SK-N-SH (cell line): ENCODE measurements at regions not wholly inside any gene's neighbourhood (a gene's known extent, or its start where the extent isn't known, plus 50 kb on each side); places are given as distances from the start of the nearest gene placed in this dataset.

ENCODE experiments used
- CTCF ChIA-PET: fragments of 300-600, 350-600 bp; formaldehyde crosslinking; extraction: SDS; loops from one replicate; lab custom pipeline; 2021; lab: Yijun Ruan, JAX
- POLR2A ChIA-PET: fragments of 350-600 bp; sonication (Branson Sonifier 250); formaldehyde crosslinking; extraction: SDS; loops from one replicate; lab custom pipeline; 2020; ENCODE audit warnings: antibody characterized with exemption, inconsistent platforms; lab: Yijun Ruan, JAX
- DNase-seq: peaks from one replicate; pipeline ENCODE4 v3.0.0; 2012
- H2AFZ ChIP-seq: fragments of 200-600 bp; sonication (generic); 2 replicates; pipeline ENCODE4 v1.8.1; 2016; ENCODE audit warnings: antibody characterized with exemption, mild to moderate bottlenecking, low read depth
- H3F3A ChIP-seq: fragments of 200-600 bp; sonication (generic); replicated peaks from 2 replicates; pipeline ENCODE3; 2016; ENCODE audit warnings: antibody characterized with exemption, mild to moderate bottlenecking; ENCODE audit not compliant: insufficient read depth
- H3K27ac ChIP-seq, 2 experiments: fragments of 200-500 bp in 1 of 2; fragments of 200-600 bp in 1 of 2; sonication (Bioruptor generic) in 1 of 2; sonication (generic), shearing (Covaris generic) in 1 of 2; 2 replicates each; pipeline versions ENCODE4 v1.5.1 to v1.6.1; 2014 to 2016; ENCODE audit warnings: low read depth in 2 of 2, inconsistent platforms in 1 of 2, low read length in 1 of 2, mild to moderate bottlenecking in 1 of 2, mixed read lengths in 1 of 2
- H3K27me3 ChIP-seq: fragments of 200-600 bp; sonication (generic), shearing (Covaris generic); 2 replicates; pipeline ENCODE4 v1.6.1; 2016; ENCODE audit warnings: mixed run types; ENCODE audit not compliant: insufficient read depth
- H3K36me3 ChIP-seq, 2 experiments: fragments of 200-500 bp in 1 of 2; fragments of 200-600 bp in 1 of 2; sonication (Bioruptor generic) in 1 of 2; sonication (generic) in 1 of 2; replicated peaks in 1 of 2; 2 replicates each; pipeline versions ENCODE3 to v1.5.1; 2014 to 2016; ENCODE audit warnings: low read length in 1 of 2, mild to moderate bottlenecking in 1 of 2; ENCODE audit not compliant: insufficient read depth in 2 of 2, control insufficient read depth in 1 of 2
- H3K4me1 ChIP-seq, 2 experiments: fragments of 200-500 bp in 1 of 2; fragments of 200-600 bp in 1 of 2; sonication (Bioruptor generic) in 1 of 2; sonication (generic), shearing (Covaris generic) in 1 of 2; 2 replicates each; pipeline versions ENCODE4 v1.5.1 to v1.6.1; 2014 to 2016; ENCODE audit warnings: low read depth in 1 of 2, low read length in 1 of 2, mixed run types in 1 of 2; ENCODE audit not compliant: insufficient read depth in 2 of 2, control insufficient read depth in 1 of 2
- H3K4me2 ChIP-seq: fragments of 200-600 bp; sonication (generic), shearing (Covaris generic); 2 replicates; pipeline ENCODE4 v1.6.1; 2017; ENCODE audit warnings: mixed run types
- H3K4me3 ChIP-seq, 2 experiments: fragments of 200-500 bp in 1 of 2; fragments of 200-600 bp in 1 of 2; sonication (Bioruptor generic) in 1 of 2; sonication (generic), shearing (Covaris generic) in 1 of 2; 2 replicates each; pipeline versions ENCODE4 v1.5.1 to v1.8.1; 2014 to 2016; ENCODE audit warnings: low read depth in 2 of 2, inconsistent platforms in 1 of 2, low read length in 1 of 2, mild to moderate bottlenecking in 1 of 2, mixed read lengths in 1 of 2, moderate library complexity in 1 of 2
- H3K79me2 ChIP-seq: fragments of 200-600 bp; sonication (generic); 2 replicates; pipeline ENCODE4 v1.8.1; 2017; ENCODE audit warnings: mild to moderate bottlenecking; ENCODE audit not compliant: insufficient read depth
- H3K9ac ChIP-seq: fragments of 200-600 bp; sonication (generic); 2 replicates; pipeline ENCODE4 v1.6.1; 2017; ENCODE audit warnings: mixed run types
- H3K9me2 ChIP-seq: fragments of 200-600 bp; sonication (generic); 2 replicates; pipeline ENCODE4 v1.6.1; 2017; ENCODE audit warnings: mixed run types
- H3K9me3 ChIP-seq: fragments of 200-600 bp; sonication (generic); 2 replicates; pipeline ENCODE4 v1.6.1; 2017; ENCODE audit warnings: mixed run types, mild to moderate bottlenecking, moderate library complexity
- H4K20me1 ChIP-seq: fragments of 200-600 bp; sonication (generic); 2 replicates; pipeline ENCODE4 v1.6.1; 2017; ENCODE audit warnings: mild to moderate bottlenecking, mixed run types; ENCODE audit not compliant: insufficient read depth
- CHD2 ChIP-seq: fragments of 150-350 bp; IDR thresholded peaks from 2 replicates; pipeline ENCODE4 v1.6.1; 2018; ENCODE audit warnings: low read length; ENCODE audit not compliant: partially characterized antibody
- CTCF ChIP-seq: fragments of 200-600 bp; sonication (generic); IDR thresholded peaks from 2 replicates; pipeline ENCODE4 v1.6.1; 2017; ENCODE audit warnings: antibody characterized with exemption, mild to moderate bottlenecking, moderate library complexity
- ELF1 ChIP-seq: IDR thresholded peaks from 2 replicates; pipeline ENCODE4 v1.4.0; 2012
- EZH2phosphoT487 ChIP-seq: fragments of 200-600 bp; sonication (generic); IDR thresholded peaks from 2 replicates; pipeline ENCODE4 v1.6.1; 2017; ENCODE audit warnings: low read depth, mixed run types, mild to moderate bottlenecking, antibody characterized with exemption, moderate library complexity, borderline replicate concordance
- FOSL2 ChIP-seq: IDR thresholded peaks from 2 replicates; pipeline ENCODE4 v1.4.0; 2012; ENCODE audit warnings: low read depth, mild to moderate bottlenecking, moderate library complexity, borderline replicate concordance
- FOXJ3 ChIP-seq: sonication (generic); formaldehyde crosslinking; IDR thresholded peaks from 2 replicates; pipeline ENCODE4 v1.5.1; 2020; ENCODE audit warnings: mild to moderate bottlenecking, missing genetic modification reagents
- GABPA ChIP-seq: IDR thresholded peaks from 2 replicates; pipeline ENCODE4 v1.4.0; 2012; ENCODE audit warnings: low read depth, mild to moderate bottlenecking
- JUND ChIP-seq: IDR thresholded peaks from 2 replicates; pipeline ENCODE4 v1.4.0; 2012
- MAX ChIP-seq: IDR thresholded peaks from 2 replicates; pipeline ENCODE4 v1.4.0; 2012; ENCODE audit warnings: low read depth
- MEF2A ChIP-seq: IDR thresholded peaks from 2 replicates; pipeline ENCODE4 v1.4.0; 2012; ENCODE audit warnings: low read depth, borderline replicate concordance
- MXI1 ChIP-seq: IDR thresholded peaks from 2 replicates; pipeline ENCODE4 v1.6.1; 2012; ENCODE audit warnings: mild to moderate bottlenecking, low read depth, low read length, improper control_type of control experiment
- NFIC ChIP-seq: IDR thresholded peaks from 2 replicates; pipeline ENCODE4 v1.4.0; 2012; ENCODE audit warnings: borderline replicate concordance
- NRF1 ChIP-seq: IDR thresholded peaks from 2 replicates; pipeline ENCODE4 v1.6.1; 2012; ENCODE audit warnings: low read depth, mild to moderate bottlenecking, low read length
- RAD21 ChIP-seq: IDR thresholded peaks from 2 replicates; pipeline ENCODE4 v1.6.1; 2012; ENCODE audit warnings: mild to moderate bottlenecking, low read length
- REST ChIP-seq: IDR thresholded peaks from 2 replicates; pipeline ENCODE4 v1.6.1; 2012; ENCODE audit warnings: mild to moderate bottlenecking, low read depth, low read length, moderate library complexity
- RXRA ChIP-seq: IDR thresholded peaks from 2 replicates; pipeline ENCODE4 v1.4.0; 2012; ENCODE audit warnings: low read depth, mild to moderate bottlenecking, borderline replicate concordance
- SIN3A ChIP-seq: IDR thresholded peaks from 2 replicates; pipeline ENCODE4 v1.6.1; 2012; ENCODE audit warnings: low read depth, mild to moderate bottlenecking, low read length, moderate library complexity, borderline replicate concordance
- TAF1 ChIP-seq: IDR thresholded peaks from 2 replicates; pipeline ENCODE4 v1.6.1; 2012; ENCODE audit warnings: low read depth, mild to moderate bottlenecking, low read length, moderate library complexity, borderline replicate concordance
- TCF12 ChIP-seq: IDR thresholded peaks from 2 replicates; pipeline ENCODE4 v1.4.0; 2012
- TEAD4 ChIP-seq: IDR thresholded peaks from 2 replicates; pipeline ENCODE4 v1.4.0; 2012; ENCODE audit warnings: mild to moderate bottlenecking, borderline replicate concordance; ENCODE audit not compliant: insufficient read depth
- USF1 ChIP-seq: IDR thresholded peaks from 2 replicates; pipeline ENCODE4 v1.4.0; 2012; ENCODE audit warnings: low read depth, borderline replicate concordance
- ZBTB33 ChIP-seq: IDR thresholded peaks from 2 replicates; pipeline ENCODE4 v1.4.0; 2012; ENCODE audit warnings: low read depth, borderline replicate concordance
- WGBS: methylation state at CpG from one replicate; pipeline ENCODE4 v1.1.6; 2017; ENCODE audit warnings: low lambda C conversion rate; 5-methylcytosine and 5-hydroxymethylcytosine counted together

- Histone ChIP-seq H3K4me2 (no peak overlapping the region), H3K9ac (no peak overlapping the region), H3K4me1 (no peaks in the 10 kb centered on the region), H3K9me3 (no peaks in the 10 kb centered on the region), H3K27ac (no peak overlapping the region), H3K36me3 (no peaks in the 10 kb centered on the region), H3K27me3 (no peaks in the 10 kb centered on the region), H4K20me1 (no peaks in the 10 kb centered on the region), H3K79me2 (no peaks in the 10 kb centered on the region), H3K9me2 (no peaks in the 10 kb centered on the region), H2AFZ (no peak overlapping the region), H3K4me3 (no peak overlapping the region), H3F3A (no peaks in the 10 kb centered on the region)
- 66% methylated on average over 2 of the region's 2 CpGs for WGBS
- CTCF ChIA-PET = no interaction called here
- TF ChIP-seq SIN3A (no peak), RAD21 (no peak), EZH2phosphoT487 (no peak), NRF1 (no peak), FOXJ3 (CRISPR knock-in tag) (no peak), ZBTB33 (no peak), CHD2 (no peak), USF1 (no peak), CTCF (no peak), ELF1 (no peak), FOSL2 (no peak), NFIC (no peak), MEF2A (no peak), JUND (no peak), RXRA (no peak)
- DNase-seq = no peak
- POLR2A ChIA-PET = no interaction called here
These were observed 163.7 kb upstream of the ACO1 start for GRCh38 chr9:32220750-32221149.

GRCh38 chr9:32234451-32234850 lies 150.0 kb upstream of the ACO1 start:
- Histone ChIP-seq H3K4me1 (no peaks in the 10 kb centered on the region), H3K36me3 (no peaks in the 10 kb centered on the region), H3K27ac (no peak overlapping the region), H3F3A (no peaks in the 10 kb centered on the region), H3K79me2 (no peaks in the 10 kb centered on the region), H3K4me3 (no peak overlapping the region), H3K27me3 (no peaks in the 10 kb centered on the region), H2AFZ (no peak overlapping the region), H3K4me2 (no peak overlapping the region), H3K9ac (no peak overlapping the region), H3K9me2 (no peaks in the 10 kb centered on the region), H4K20me1 (no peaks in the 10 kb centered on the region), H3K9me3 (no peaks in the 10 kb centered on the region)
- 31% methylated on average over 2 of the region's 2 CpGs for WGBS
- no peak for DNase-seq
- CTCF ChIA-PET = interaction anchor here (1.1 to 1.2 kb wide), 2 partner anchors 17 to 395 kb away, joined by 4 read pairs; no protein-coding TSS in a partner anchor
- POLR2A ChIA-PET = interaction anchor here (0.5 kb wide), 1 partner anchor 86 kb away, joined by 3 read pairs; no protein-coding TSS in a partner anchor
- TF ChIP-seq FOSL2 = no peak
- no peak for TF ChIP-seq TAF1
- TF ChIP-seq MXI1 = no peak
- TF ChIP-seq CHD2 = no peak
- TF ChIP-seq SIN3A = no peak
- no peak for TF ChIP-seq ELF1
- TF ChIP-seq TCF12 = no peak
- TF ChIP-seq NRF1 = no peak
- no peak for TF ChIP-seq GABPA
- no peak for TF ChIP-seq REST
- no peak for TF ChIP-seq JUND
- TF ChIP-seq FOXJ3 (CRISPR knock-in tag) = no peak
- no peak for TF ChIP-seq TEAD4
- no peak for TF ChIP-seq MAX
- no peak for TF ChIP-seq RXRA
